Neural progenitor cell (in vitro differentiated cells): ENCODE measurements at regions not wholly inside any gene's neighbourhood (a gene's known extent, or its start where the extent isn't known, plus 50 kb on each side); places are given as distances from the start of the nearest gene placed in this dataset.

Experiments used
- DNase-seq: peaks from one replicate; pipeline ENCODE4 v3.0.0-alpha.2; 2016; ENCODE audit warnings: low spot score
- H2AFZ ChIP-seq: fragments of 200-600 bp; sonication (generic); replicated peaks from 2 replicates; pipeline ENCODE4 v1.6.1; 2016; ENCODE audit warnings: antibody characterized with exemption
- H3F3A ChIP-seq: fragments of 200-600 bp; sonication (generic); 2 replicates; pipeline ENCODE4 v1.6.1; 2016; ENCODE audit warnings: antibody characterized with exemption, low read depth
- H3K27ac ChIP-seq: fragments of 200-600 bp; sonication (generic); 2 replicates; pipeline ENCODE4 v1.5.1; 2016; ENCODE audit warnings: mild to moderate bottlenecking
- H3K27me3 ChIP-seq: fragments of 200-600 bp; sonication (generic); 2 replicates; pipeline ENCODE4 v1.6.1; 2016; ENCODE audit warnings: mild to moderate bottlenecking, moderate library complexity
- H3K36me3 ChIP-seq: fragments of 200-600 bp; sonication (generic); 2 replicates; pipeline ENCODE4 v1.5.1; 2016
- H3K4me1 ChIP-seq: fragments of 200-600 bp; sonication (generic); 2 replicates; pipeline ENCODE4 v1.6.1; 2016; ENCODE audit warnings: mixed run types
- H3K4me2 ChIP-seq: fragments of 200-600 bp; sonication (generic); 2 replicates; pipeline ENCODE4 v1.6.1; 2016
- H3K4me3 ChIP-seq: fragments of 200-600 bp; sonication (generic); 2 replicates; pipeline ENCODE4 v1.5.1; 2016
- H3K79me2 ChIP-seq: fragments of 200-600 bp; sonication (generic); 2 replicates; pipeline ENCODE4 v1.6.1; 2016; ENCODE audit warnings: low read depth
- H3K9ac ChIP-seq: fragments of 200-600 bp; sonication (generic); 2 replicates; pipeline ENCODE4 v1.6.1; 2016
- H3K9me3 ChIP-seq: fragments of 200-600 bp; sonication (generic); 2 replicates; pipeline ENCODE4 v1.5.1; 2016; ENCODE audit warnings: low read depth
- H4K20me1 ChIP-seq: fragments of 200-600 bp; sonication (generic); 2 replicates; pipeline ENCODE4 v1.6.1; 2016; ENCODE audit warnings: low read depth
- H3K27ac Mint-ChIP-seq: 3 replicates; pipeline ENCODE4 v1.8.0; 2021; ENCODE audit warnings: mixed read lengths
- H3K27me3 Mint-ChIP-seq: 2 replicates; pipeline ENCODE4 v1.8.0; 2022; ENCODE audit warnings: low read depth, mild to moderate bottlenecking, inconsistent platforms, moderate library complexity, mixed read lengths; ENCODE audit not compliant: insufficient read depth
- H3K36me3 Mint-ChIP-seq: 3 replicates; pipeline ENCODE4 v1.8.0; 2021; ENCODE audit warnings: mixed read lengths
- H3K4me1 Mint-ChIP-seq: 3 replicates; pipeline ENCODE4 v1.8.0; 2021; ENCODE audit warnings: mixed read lengths
- H3K4me3 Mint-ChIP-seq: 3 replicates; pipeline ENCODE4 v1.8.0; 2021; ENCODE audit warnings: mild to moderate bottlenecking, moderate library complexity, mixed read lengths
- H3K9me3 Mint-ChIP-seq: 3 replicates; pipeline ENCODE4 v1.8.0; 2020; ENCODE audit warnings: mixed read lengths
- CTCF ChIP-seq: fragments of 200-600 bp; sonication (generic); IDR thresholded peaks from 2 replicates; pipeline ENCODE4 v1.5.1; 2017; ENCODE audit warnings: antibody characterized with exemption, mild to moderate bottlenecking
- EZH2 ChIP-seq: fragments of 200-600 bp; sonication (generic); IDR thresholded peaks from 2 replicates; pipeline ENCODE4 v1.6.1; 2017; ENCODE audit warnings: antibody characterized with exemption, mild to moderate bottlenecking, moderate library complexity
- EZH2phosphoT487 ChIP-seq: fragments of 200-600 bp; sonication (generic); IDR thresholded peaks from 2 replicates; pipeline ENCODE4 v1.6.1; 2017; ENCODE audit warnings: antibody characterized with exemption

- Mint-ChIP-seq H3K27ac (peak overlapping the region; percentile 74), H3K9me3 (no peaks in the 10 kb centered on the region), H3K36me3 (no peaks in the 10 kb centered on the region), H3K4me3 (no peak overlapping the region), H3K4me1 (peaks cover 19% of the 10 kb centered on the region), H3K27me3 (peaks cover 9% of the 10 kb centered on the region)
- Histone ChIP-seq H3F3A (no peaks in the 10 kb centered on the region), H2AFZ (no peak overlapping the region), H3K4me3 (no peak overlapping the region), H3K27ac (no peak overlapping the region), H3K36me3 (no peaks in the 10 kb centered on the region), H3K9me3 (no peaks in the 10 kb centered on the region), H4K20me1 (no peaks in the 10 kb centered on the region), H3K9ac (no peak overlapping the region), H3K79me2 (no peaks in the 10 kb centered on the region), H3K4me1 (no peaks in the 10 kb centered on the region), H3K4me2 (no peak overlapping the region), H3K27me3 (peaks cover 22% of the 10 kb centered on the region)
- TF ChIP-seq EZH2phosphoT487 = no peak
- no peak for TF ChIP-seq EZH2
- no peak for TF ChIP-seq CTCF
- no peak for DNase-seq
Observed at GRCh38 chr15:66849746-66850077, 147.7 kb downstream of the SMAD6 start.

GRCh38 chr15:66850078-66850991 is 148.3 kb downstream of the SMAD6 start:
- Histone ChIP-seq H4K20me1 (no peaks in the 10 kb centered on the region), H3K9ac (no peak overlapping the region), H3K27ac (no peak overlapping the region), H3K27me3 (peaks cover 18% of the 10 kb centered on the region), H3K4me3 (no peak overlapping the region), H3K79me2 (no peaks in the 10 kb centered on the region), H3F3A (no peaks in the 10 kb centered on the region), H3K36me3 (no peaks in the 10 kb centered on the region), H3K4me1 (no peaks in the 10 kb centered on the region), H2AFZ (no peak overlapping the region), H3K9me3 (no peaks in the 10 kb centered on the region), H3K4me2 (no peak overlapping the region)
- H3K27ac Mint-ChIP-seq = peak overlapping the region; percentile 63
- TF ChIP-seq CTCF = no peak
- no peak for TF ChIP-seq EZH2phosphoT487
- TF ChIP-seq EZH2 = no peak
- no peak for DNase-seq
- no peak overlapping the region for H3K4me3 Mint-ChIP-seq
- no peaks in the 10 kb centered on the region for H3K9me3 Mint-ChIP-seq
- H3K4me1 Mint-ChIP-seq = peaks cover 19% of the 10 kb centered on the region
- H3K36me3 Mint-ChIP-seq = no peaks in the 10 kb centered on the region
- H3K27me3 Mint-ChIP-seq = peaks cover 8% of the 10 kb centered on the region

- peaks cover 8% of the 10 kb centered on the region for H3K27me3 Mint-ChIP-seq
- Histone ChIP-seq H3K79me2 (no peaks in the 10 kb centered on the region), H3K4me3 (no peak overlapping the region), H3K4me1 (no peaks in the 10 kb centered on the region), H2AFZ (no peak overlapping the region), H3K9ac (no peak overlapping the region), H4K20me1 (no peaks in the 10 kb centered on the region), H3K4me2 (no peak overlapping the region), H3K9me3 (no peaks in the 10 kb centered on the region), H3K27me3 (peaks cover 18% of the 10 kb centered on the region), H3F3A (no peaks in the 10 kb centered on the region), H3K27ac (no peak overlapping the region), H3K36me3 (no peaks in the 10 kb centered on the region)
- peak overlapping the region; percentile 63 for H3K27ac Mint-ChIP-seq
- no peak for DNase-seq
- TF ChIP-seq CTCF = no peak
- no peak for TF ChIP-seq EZH2phosphoT487
- no peak for TF ChIP-seq EZH2
- no peaks in the 10 kb centered on the region for H3K36me3 Mint-ChIP-seq
- H3K9me3 Mint-ChIP-seq = no peaks in the 10 kb centered on the region
- H3K4me3 Mint-ChIP-seq = no peak overlapping the region
- peaks cover 19% of the 10 kb centered on the region for H3K4me1 Mint-ChIP-seq
Observed at GRCh38 chr15:66850996-66851310, 148.9 kb downstream of the SMAD6 start.
